ENCODE measurements at regions not wholly inside any gene's neighbourhood (a gene's known extent, or its start where the extent isn't known, plus 50 kb on each side); places are given as distances from the start of the nearest gene placed in this dataset.
A peak's percentile ranks its signal among the peaks of the same experiment; 100 is the strongest.

GRCh38 chr21:35410656-35411055 lies 361.6 kb upstream of the RUNX1 start:
- H3K9me3 ChIP-seq (replicated peaks in 1 of 3) = no peaks in the 10 kb centered on the region
- no peak overlapping the region for H3K27ac ChIP-seq
- no peaks in the 10 kb centered on the region for H3K27me3 ChIP-seq
- TF ChIP-seq POLR2A (IDR thresholded peaks at IDR 0.05) (no peak), CTCF (IDR thresholded peaks at IDR 0.05) (no peak)
- WGBS, 4 donors = 82 to 94% (median 88%) methylated on average over 1 of the region's 1 CpG
- no peaks in the 10 kb centered on the region for H3K36me3 ChIP-seq (replicated peaks in 1 of 2)
- DNase-seq = no peak
- H3K4me3 ChIP-seq = no peak overlapping the region
- H3K4me1 ChIP-seq (replicated peaks in 1 of 2) = no peaks in the 10 kb centered on the region
- intact Hi-C loops (cut with DNase I) = no loop called here

- intact Hi-C loops (cut with DNase I) = no loop called here
- no peak overlapping the region for H3K27ac ChIP-seq
- no peaks in the 10 kb centered on the region for H3K27me3 ChIP-seq
- no peaks in the 10 kb centered on the region for H3K4me1 ChIP-seq (replicated peaks in 1 of 2)
- no peaks in the 10 kb centered on the region for H3K9me3 ChIP-seq (replicated peaks in 1 of 3)
- H3K4me3 ChIP-seq = no peak overlapping the region
- no peak for DNase-seq
- 53 to 66% (median 57%) methylated on average over 1 of the region's 1 CpG for WGBS, 4 donors
- no peaks in the 10 kb centered on the region for H3K36me3 ChIP-seq (replicated peaks in 1 of 2)
- TF ChIP-seq CTCF (IDR thresholded peaks at IDR 0.05) (no peak), POLR2A (IDR thresholded peaks at IDR 0.05) (no peak)
Measured at GRCh38 chr21:35410123-35410522, 361.0 kb upstream of the RUNX1 start.

- Histone ChIP-seq H3K4me1 (replicated peaks in 1 of 2) (no peaks in the 10 kb centered on the region), H3K4me3 (peak overlapping the region in 1 of 4 donors; percentile 10), H3K9me3 (replicated peaks in 1 of 3) (no peaks in the 10 kb centered on the region), H3K36me3 (replicated peaks in 1 of 2) (no peaks in the 10 kb centered on the region), H3K27ac (no peak overlapping the region), H3K27me3 (no peaks in the 10 kb centered on the region)
- TF ChIP-seq POLR2A (IDR thresholded peaks at IDR 0.05) = no peak
- WGBS, 4 donors = 22 to 36% (median 26%) methylated on average over 2 of the region's 2 CpGs
- intact Hi-C loops (cut with DNase I) = loop anchor here in 1 of 2 donors (10.0 kb wide), 1 partner anchor 354 kb away; no protein-coding TSS in a partner anchor
- no peak for DNase-seq
Measured at GRCh38 chr21:35408401-35408800, 359.3 kb upstream of the RUNX1 start.

- no peaks in the 10 kb centered on the region for H3K4me1 ChIP-seq (replicated peaks in 1 of 2)
- no peak overlapping the region for H3K27ac ChIP-seq
- H3K27me3 ChIP-seq = no peaks in the 10 kb centered on the region
- no peaks in the 10 kb centered on the region for H3K9me3 ChIP-seq (replicated peaks in 1 of 3)
- no peak overlapping the region for H3K4me3 ChIP-seq
- TF ChIP-seq CTCF (IDR thresholded peaks at IDR 0.05) (no peak), POLR2A (IDR thresholded peaks at IDR 0.05) (no peak)
- 78 to 86% (median 84%) methylated on average over 6 of the region's 6 CpGs for WGBS, 4 donors
- intact Hi-C loops (cut with DNase I) = loop anchor here in 1 of 2 donors (10.0 kb wide), 1 partner anchor 352 kb away; no protein-coding TSS in a partner anchor
- no peak for DNase-seq
- no peaks in the 10 kb centered on the region for H3K36me3 ChIP-seq (replicated peaks in 1 of 2)
Measured at GRCh38 chr21:35406635-35407034, 357.5 kb upstream of the RUNX1 start.

GRCh38 chr21:35405981-35406380 lies 356.9 kb upstream of the RUNX1 start:
- TF ChIP-seq POLR2A (IDR thresholded peaks at IDR 0.05) (no peak), CTCF (IDR thresholded peaks at IDR 0.05) (no peak)
- no peaks in the 10 kb centered on the region for H3K27me3 ChIP-seq
- H3K4me1 ChIP-seq (replicated peaks in 1 of 2) = no peaks in the 10 kb centered on the region
- H3K9me3 ChIP-seq (replicated peaks in 1 of 3) = no peaks in the 10 kb centered on the region
- H3K4me3 ChIP-seq = no peak overlapping the region
- no peak overlapping the region for H3K27ac ChIP-seq
- no peak for DNase-seq
- intact Hi-C loops (cut with DNase I) = loop anchor here in 1 of 2 donors (10.0 kb wide), 1 partner anchor 351 kb away; no protein-coding TSS in a partner anchor
- no peaks in the 10 kb centered on the region for H3K36me3 ChIP-seq (replicated peaks in 1 of 2)

All from adrenal gland (tissue), 9 donors.